HCT116 (cell line): ENCODE measurements at regions not wholly inside any gene's neighbourhood (a gene's known extent, or its start where the extent isn't known, plus 50 kb on each side); places are given as distances from the start of the nearest gene placed in this dataset.

Experiments used
- ATAC-seq: fragments of 200-7000 bp; cut with Tn5 transposase; 2 replicates; pipeline ENCODE4 v1.9.1; 2020; ENCODE audit warnings: mild to moderate bottlenecking, moderate library complexity
- BruUV-seq: library from RNA; stranded (reverse); fragments of 400-500 nt; replicated peaks from 2 replicates; lab custom pipeline; 2021; lab: Mats Ljungman, UMichigan
- CTCF ChIA-PET: fragments of 300-600 bp; sonication (Branson Sonifier 250); formaldehyde crosslinking; loops from one replicate; lab custom pipeline; 2021; ENCODE audit warnings: antibody characterized with exemption; lab: Charles Lee
- POLR2A ChIA-PET: fragments of 300-600, 350-600 bp; sonication (Branson Sonifier 250); formaldehyde crosslinking; loops from one replicate; lab custom pipeline; 2021; ENCODE audit warnings: antibody characterized with exemption; lab: Charles Lee
- RAD21 ChIA-PET, 2 experiments: fragments of 300-600 bp; sonication (Branson Sonifier 250); formaldehyde crosslinking; loops; one replicate each; lab custom pipeline; 2023; ENCODE audit warnings: low total read pairs in 2 of 2; ENCODE audit not compliant: uncharacterized antibody in 2 of 2, unreplicated experiment in 2 of 2, low non-redundant PET in 1 of 2; lab: Charles Lee
- DNase-seq: peaks from one replicate; pipeline ENCODE4 v3.0.0-alpha.2; 2010; ENCODE audit warnings: low read depth, low spot score
- H2AFZ ChIP-seq: fragments of 200-600 bp; shearing (Covaris generic), sonication (generic); 2 replicates; pipeline ENCODE4 v1.6.1; 2017; ENCODE audit warnings: low read depth, mixed run types, mixed read lengths, antibody characterized with exemption, low read length; ENCODE audit not compliant: poor library complexity, severe bottlenecking
- H3K27ac ChIP-seq: 2 replicates; pipeline ENCODE4 v1.5.1; 2012; ENCODE audit warnings: low read depth, low read length
- H3K27me3 ChIP-seq: fragments of 200-600 bp; sonication (generic); 2 replicates; pipeline ENCODE4 v1.6.1; 2016; ENCODE audit warnings: mixed run types, low read length, mixed read lengths; ENCODE audit not compliant: insufficient read depth
- H3K36me3 ChIP-seq, 2 experiments: fragments of 200-500 bp in 1 of 2; fragments of 200-600 bp in 1 of 2; sonication (Bioruptor generic) in 1 of 2; sonication (generic) in 1 of 2; 2 replicates each; pipeline versions ENCODE4 v1.5.1 to v1.6.1; 2014 to 2016; ENCODE audit warnings: low read length in 2 of 2, inconsistent platforms in 1 of 2, mixed read lengths in 1 of 2, mixed run types in 1 of 2; ENCODE audit not compliant: insufficient read depth in 2 of 2, control insufficient read depth in 1 of 2
- H3K4me1 ChIP-seq, 2 experiments: fragments of 200-600 bp in 1 of 2; sonication (generic) in 1 of 2; 2 replicates each; pipeline versions ENCODE4 v1.5.1 to v1.6.1; 2012 to 2017; ENCODE audit warnings: low read length in 2 of 2, inconsistent platforms in 1 of 2, mild to moderate bottlenecking in 1 of 2, mixed read lengths in 1 of 2, mixed run types in 1 of 2, moderate library complexity in 1 of 2; ENCODE audit not compliant: insufficient read depth in 2 of 2, control insufficient read depth in 1 of 2
- H3K4me2 ChIP-seq: fragments of 200-600 bp; sonication (generic); 2 replicates; pipeline ENCODE4 v1.6.1; 2017; ENCODE audit warnings: mixed run types, low read length, mixed read lengths
- H3K4me3 ChIP-seq, 2 experiments: fragments of 200-600 bp in 1 of 2; sonication (generic) in 1 of 2; replicated peaks in 1 of 2; 2 replicates each; pipeline ENCODE4 v1.5.1; 2011 to 2016; ENCODE audit warnings: low read length in 2 of 2, control low read depth in 1 of 2, low read depth in 1 of 2, mild to moderate bottlenecking in 1 of 2, mixed read lengths in 1 of 2, mixed run types in 1 of 2
- H3K79me2 ChIP-seq: fragments of 200-600 bp; sonication (generic); 2 replicates; pipeline ENCODE4 v1.6.1; 2017; ENCODE audit warnings: mild to moderate bottlenecking, mixed run types, low read length, moderate library complexity, mixed read lengths; ENCODE audit not compliant: insufficient read depth
- H3K9ac ChIP-seq: fragments of 200-600 bp; sonication (generic); 2 replicates; pipeline ENCODE4 v1.6.1; 2016; ENCODE audit warnings: low read length, mixed read lengths
- H3K9me2 ChIP-seq: fragments of 200-600 bp; sonication (generic), shearing (Covaris generic); 2 replicates; pipeline ENCODE4 v1.6.1; 2017; ENCODE audit warnings: mixed run types, mild to moderate bottlenecking, moderate library complexity; ENCODE audit not compliant: insufficient read depth
- H3K9me3 ChIP-seq, 2 experiments: fragments of 200-500 bp in 1 of 2; fragments of 200-600 bp in 1 of 2; sonication (Bioruptor generic) in 1 of 2; sonication (generic) in 1 of 2; 2 replicates each; pipeline ENCODE4 v1.6.1; 2014 to 2017; ENCODE audit warnings: low read length in 2 of 2, mixed read lengths in 2 of 2, inconsistent platforms in 1 of 2, low read depth in 1 of 2, mild to moderate bottlenecking in 1 of 2, mixed run types in 1 of 2, moderate library complexity in 1 of 2; ENCODE audit not compliant: control insufficient read depth in 1 of 2, insufficient read depth in 1 of 2
- H4K20me1 ChIP-seq: fragments of 200-600 bp; sonication (generic), shearing (Covaris generic); 2 replicates; pipeline ENCODE4 v1.6.1; 2017; ENCODE audit warnings: mixed run types, mild to moderate bottlenecking, moderate library complexity; ENCODE audit not compliant: insufficient read depth
- EGR1 ChIP-seq: IDR thresholded peaks from 2 replicates; pipeline ENCODE4 v1.6.1; 2012; ENCODE audit warnings: low read depth
- JUND ChIP-seq: IDR thresholded peaks from 2 replicates; pipeline ENCODE4 v1.6.1; 2012
- RAD21 ChIP-seq: IDR thresholded peaks from 2 replicates; pipeline ENCODE4 v1.6.1; 2012; ENCODE audit warnings: low read depth, mild to moderate bottlenecking
- REST ChIP-seq: IDR thresholded peaks from 2 replicates; pipeline ENCODE4 v1.6.1; 2012; ENCODE audit warnings: low read depth
- SIN3A ChIP-seq: IDR thresholded peaks from 2 replicates; pipeline ENCODE4 v1.6.1; 2012; ENCODE audit warnings: low read depth
- SRF ChIP-seq: IDR thresholded peaks from 2 replicates; pipeline ENCODE4 v1.6.1; 2012; ENCODE audit warnings: low read depth
- TCF7L2 ChIP-seq: IDR thresholded peaks from 2 replicates; pipeline ENCODE4 v1.7.0; 2011; ENCODE audit warnings: borderline replicate concordance, inconsistent platforms; ENCODE audit not compliant: insufficient read depth, insufficient read length; ENCODE audit errors: extremely low read depth
- YY1 ChIP-seq: IDR thresholded peaks from 2 replicates; pipeline ENCODE4 v1.6.1; 2011; ENCODE audit warnings: low read length, low read depth, moderate library complexity, mild to moderate bottlenecking; ENCODE audit not compliant: insufficient replicate concordance; ENCODE audit errors: extremely low read depth
- ZFX ChIP-seq: fragments of 450-650 bp; IDR thresholded peaks from 2 replicates; pipeline ENCODE4 v1.6.1; 2017
- ZNF274 ChIP-seq: fragments of 200-500 bp; sonication (Bioruptor generic); IDR thresholded peaks from 2 replicates; pipeline ENCODE4 v1.6.1; 2014; ENCODE audit warnings: mild to moderate bottlenecking, low read depth, low read length, inconsistent platforms
- intact Hi-C: fragments of 100-400 bp; cut with micrococcal nuclease; formaldehyde crosslinking; loops from 2 replicates; pipeline ENCODE4 v1.10.0; 2022
- TF ChIP-seq, protein P1 (sequence below): IDR thresholded peaks from 2 replicates; pipeline ENCODE4 v1.6.1; 2012

GRCh38 chr4:24680746-24681448 lies 96.5 kb upstream of the DHX15 start:
- Histone ChIP-seq H4K20me1 (no peaks in the 10 kb centered on the region), H3K79me2 (no peaks in the 10 kb centered on the region), H3K9ac (no peak overlapping the region), H3K36me3 (no peaks in the 10 kb centered on the region), H3K4me2 (no peak overlapping the region), H3K27me3 (0 out of 2 replicates have a peak, but pooled peaks cover 6% of the 10 kb centered on the region), H2AFZ (no peak overlapping the region), H3K9me3 (no peaks in the 10 kb centered on the region), H3K4me1 (no peaks in the 10 kb centered on the region), H3K4me3 (no peak overlapping the region), H3K27ac (no peak overlapping the region), H3K9me2 (no peaks in the 10 kb centered on the region)
- intact Hi-C loops = no loop called here
- no TSS peak for BruUV-seq
- no peak for TF ChIP-seq ZFX
- TF ChIP-seq REST = no peak
- ChIA-PET CTCF (no interaction called here), RAD21 (no interaction called here), POLR2A (no interaction called here)
- DNase-seq (no peak), ATAC-seq (no peak)

GRCh38 chr4:24683116-24683515 lies 98.8 kb upstream of the DHX15 start:
- no peak overlapping the region for H3K27ac ChIP-seq
- H2AFZ ChIP-seq = no peak overlapping the region
- H3K4me1 ChIP-seq = peaks cover 0 to 5% of the 10 kb centered on the region in 2 experiments; a peak in 1 of 4 replicates
- H3K79me2 ChIP-seq = no peaks in the 10 kb centered on the region
- no peak overlapping the region for H3K4me3 ChIP-seq
- no peaks in the 10 kb centered on the region for H3K9me2 ChIP-seq
- intact Hi-C loops = no loop called here
- BruUV-seq = no TSS peak
- no peak for DNase-seq
- POLR2A ChIA-PET = no interaction called here
- CTCF ChIA-PET = no interaction called here
- H3K9ac ChIP-seq = no peak overlapping the region
- no peak overlapping the region for H3K4me2 ChIP-seq
- H3K9me3 ChIP-seq = no peaks in the 10 kb centered on the region
- no peaks in the 10 kb centered on the region for H3K36me3 ChIP-seq
- no peak for ATAC-seq
- H3K27me3 ChIP-seq = 0 out of 2 replicates have a peak, but pooled peaks cover 6% of the 10 kb centered on the region
- no peaks in the 10 kb centered on the region for H4K20me1 ChIP-seq
- RAD21 ChIA-PET = no interaction called here
- no peak for TF ChIP-seq RAD21
- no peak for TF ChIP-seq SIN3A
- no peak for TF ChIP-seq JUND
- no peak for TF ChIP-seq TCF7L2
- no peak for TF ChIP-seq EGR1
- no peak for TF ChIP-seq REST
- TF ChIP-seq, protein P1, sequence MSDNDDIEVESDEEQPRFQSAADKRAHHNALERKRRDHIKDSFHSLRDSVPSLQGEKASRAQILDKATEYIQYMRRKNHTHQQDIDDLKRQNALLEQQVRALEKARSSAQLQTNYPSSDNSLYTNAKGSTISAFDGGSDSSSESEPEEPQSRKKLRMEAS = no peak
- TF ChIP-seq ZNF274 = no peak
- TF ChIP-seq ZFX = no peak
- TF ChIP-seq SRF = no peak
- TF ChIP-seq YY1 = no peak
